HEK293T (cell line): ENCODE measurements at regions not wholly inside any gene's neighbourhood (a gene's known extent, or its start where the extent isn't known, plus 50 kb on each side); places are given as distances from the start of the nearest gene placed in this dataset.
"Not testable (repeated sequence)": the region's sequence is repeated elsewhere in the genome, so short reads cannot be mapped to it uniquely, and the experiment has no call there.

Experiments
- CTCF ChIA-PET: fragments of 350-600 bp; formaldehyde crosslinking; extraction: SDS; loops from one replicate; lab custom pipeline; 2021; ENCODE audit warnings: antibody characterized with exemption, inconsistent platforms; lab: Yijun Ruan, JAX
- POLR2A ChIA-PET: fragments of 350-600 bp; formaldehyde crosslinking; extraction: SDS; loops from one replicate; lab custom pipeline; 2020; ENCODE audit warnings: antibody characterized with exemption, inconsistent platforms; lab: Yijun Ruan, JAX
- DNase-seq: peaks from one replicate; pipeline ENCODE4 v3.0.0; 2012; ENCODE audit warnings: mixed read lengths; ENCODE audit errors: extremely low spot score
- ARNT ChIP-seq: fragments of 450-650 bp; IDR thresholded peaks from 2 replicates; pipeline ENCODE4 v1.6.1; 2017; ENCODE audit warnings: mild to moderate bottlenecking
- BHLHE40 ChIP-seq: fragments of 450-650 bp; IDR thresholded peaks from 2 replicates; pipeline ENCODE4 v1.6.1; 2016; ENCODE audit warnings: mild to moderate bottlenecking, moderate library complexity, borderline replicate concordance
- CTBP1 ChIP-seq: fragments of 450-650 bp; IDR thresholded peaks from 2 replicates; pipeline ENCODE4 v1.6.1; 2016; ENCODE audit warnings: borderline replicate concordance
- ELF4 ChIP-seq: fragments of 450-650 bp; IDR thresholded peaks from 2 replicates; pipeline ENCODE4 v1.6.1; 2017; ENCODE audit warnings: antibody characterized with exemption
- FOXA1 ChIP-seq: fragments of 450-650 bp; IDR thresholded peaks from 2 replicates; pipeline ENCODE4 v1.6.1; 2016; ENCODE audit warnings: mild to moderate bottlenecking
- FOXK2 ChIP-seq: fragments of 450-650 bp; IDR thresholded peaks from 2 replicates; pipeline ENCODE4 v1.6.1; 2016; ENCODE audit warnings: mild to moderate bottlenecking
- FOXM1 ChIP-seq: fragments of 450-650 bp; IDR thresholded peaks from 2 replicates; pipeline ENCODE4 v1.6.1; 2017; ENCODE audit warnings: mild to moderate bottlenecking, borderline replicate concordance
- HDGF ChIP-seq: fragments of 450-650 bp; IDR thresholded peaks from 2 replicates; pipeline ENCODE4 v1.6.1; 2017; ENCODE audit warnings: antibody characterized with exemption, borderline replicate concordance
- L3MBTL2 ChIP-seq: fragments of 450-650 bp; conservative IDR thresholded peaks from 2 replicates; pipeline ENCODE4 v1.6.1; 2016; ENCODE audit warnings: mild to moderate bottlenecking
- LEF1 ChIP-seq: fragments of 450-650 bp; IDR thresholded peaks from 2 replicates; pipeline ENCODE4 v1.6.1; 2017; ENCODE audit warnings: mild to moderate bottlenecking, borderline replicate concordance
- NFRKB ChIP-seq: fragments of 450-650 bp; IDR thresholded peaks from 2 replicates; pipeline ENCODE4 v1.6.1; 2016; ENCODE audit warnings: mild to moderate bottlenecking, moderate library complexity
- PKNOX1 ChIP-seq: fragments of 450-650 bp; IDR thresholded peaks from 2 replicates; pipeline ENCODE4 v1.6.1; 2016
- SP1 ChIP-seq: fragments of 450-650 bp; IDR thresholded peaks from 2 replicates; pipeline ENCODE4 v1.6.1; 2017
- SUZ12 ChIP-seq: fragments of 450-650 bp; IDR thresholded peaks from 2 replicates; pipeline ENCODE4 v1.6.1; 2016; ENCODE audit warnings: mild to moderate bottlenecking
- TARDBP ChIP-seq: fragments of 450-650 bp; IDR thresholded peaks from 2 replicates; pipeline ENCODE4 v1.6.1; 2016
- ZNF384 ChIP-seq: fragments of 450-650 bp; IDR thresholded peaks from 2 replicates; pipeline ENCODE4 v1.6.1; 2016

- CTCF ChIA-PET: no interaction called here
- POLR2A ChIA-PET: no interaction called here
- DNase-seq: no peak
- TF ChIP-seq CTBP1 (no peak), FOXK2 (no peak), L3MBTL2 (no peak), PKNOX1 (no peak), NFRKB (no peak), FOXM1 (no peak), SP1 (no peak), ARNT (no peak), ELF4 (no peak), FOXA1 (no peak), ZNF384 (no peak), BHLHE40 (no peak), TARDBP (no peak)
Observed at GRCh38 chr22:49699928-49700498, 127.7 kb downstream of the BRD1 start.

- CTCF ChIA-PET: no interaction called here
- POLR2A ChIA-PET: no interaction called here
- DNase-seq: no peak
- TF ChIP-seq ZNF384 (no peak), SUZ12 (no peak), HDGF (no peak), ARNT (no peak), ELF4 (no peak), SP1 (no peak), FOXA1 (no peak), L3MBTL2 (no peak), BHLHE40 (no peak), LEF1 (no peak), FOXM1 (no peak), PKNOX1 (no peak), TARDBP (no peak), CTBP1 (no peak), NFRKB (no peak), FOXK2 (no peak)
Observed at GRCh38 chr22:49699476-49699875, 128.2 kb downstream of the BRD1 start.

GRCh38 chr22:49698616-49699015 is 129.1 kb downstream of the BRD1 start:
- CTCF ChIA-PET, DNase-seq, POLR2A ChIA-PET: not testable (repeated sequence)

- no peak for DNase-seq
- TF ChIP-seq PKNOX1 (peak; percentile 62), FOXM1 (no peak)
Observed at GRCh38 chr22:49697047-49697446, 130.6 kb downstream of the BRD1 start.

GRCh38 chr22:49694462-49695260 is 133.0 kb downstream of the BRD1 start:
- TF ChIP-seq FOXM1: no peak
- TF ChIP-seq HDGF: no peak
- no peak for TF ChIP-seq ELF4
- DNase-seq: no peak
- ChIA-PET POLR2A (no interaction called here), CTCF (no interaction called here)

More at GRCh38 chr22:49697047-49697446, 130.6 kb downstream of the BRD1 start:
- POLR2A ChIA-PET: no interaction called here
- CTCF ChIA-PET: no interaction called here

- DNase-seq: no peak
- ChIA-PET CTCF (no interaction called here), POLR2A (no interaction called here)
- TF ChIP-seq HDGF (no peak), L3MBTL2 (no peak)
Observed at GRCh38 chr22:49693848-49694247, 133.8 kb downstream of the BRD1 start.

GRCh38 chr22:49693416-49693815 is 134.3 kb downstream of the BRD1 start:
- CTCF ChIA-PET: interaction anchor here (0.5 kb wide), 1 partner anchor 67 kb away, joined by 3 read pairs; no protein-coding TSS in a partner anchor
- TF ChIP-seq ZNF384: no peak
- TF ChIP-seq PKNOX1: no peak
- TF ChIP-seq BHLHE40: no peak
- no peak for TF ChIP-seq TARDBP
- TF ChIP-seq L3MBTL2: no peak
- TF ChIP-seq SP1: no peak
- TF ChIP-seq CTBP1: no peak
- no peak for TF ChIP-seq FOXM1
- TF ChIP-seq FOXK2: no peak
- no peak for TF ChIP-seq NFRKB
- no peak for TF ChIP-seq ELF4
- no peak for TF ChIP-seq ARNT
- TF ChIP-seq FOXA1: no peak
- TF ChIP-seq HDGF: no peak
- no peak for DNase-seq
- POLR2A ChIA-PET: no interaction called here
